NCI-H2107 (cell line): ENCODE measurements at regions not wholly inside any gene's neighbourhood (a gene's known extent, or its start where the extent isn't known, plus 50 kb on each side); places are given as distances from the start of the nearest gene placed in this dataset.
"Not testable (repeated sequence)": the region's sequence is repeated elsewhere in the genome, so short reads cannot be mapped to it uniquely, and the experiment has no call there.

Experiments
- DNase-seq: peaks from one replicate; lab custom pipeline; 2025; lab: John Stamatoyannopoulos, UW

GRCh38 chr5:6078881-6079280, 299.5 kb downstream of the MED10 start:
- DNase-seq, result no peak

GRCh38 chr5:6076341-6077239, 301.8 kb downstream of the MED10 start:
- no peak for DNase-seq

- not testable (repeated sequence) for DNase-seq
These were observed 305.9 kb downstream of the MED10 start for GRCh38 chr5:6072488-6072887.

- DNase-seq, result no peak
These were observed 308.7 kb downstream of the MED10 start for GRCh38 chr5:6069496-6070185.

GRCh38 chr5:6066016-6066415, 312.3 kb downstream of the MED10 start:
- no peak for DNase-seq

- DNase-seq, result no peak
These were observed 319.1 kb downstream of the MED10 start for GRCh38 chr5:6059137-6059800.

- DNase-seq, result no peak
These were observed 320.2 kb downstream of the MED10 start for GRCh38 chr5:6058055-6058715.

GRCh38 chr5:6056280-6056679, 322.1 kb downstream of the MED10 start:
- no peak for DNase-seq

- DNase-seq, result no peak
These were observed 328.7 kb downstream of the MED10 start for GRCh38 chr5:6049662-6050061.

- DNase-seq, result no peak
These were observed 329.6 kb downstream of the MED10 start for GRCh38 chr5:6048746-6049145.

- no peak for DNase-seq
These were observed 331.9 kb downstream of the MED10 start for GRCh38 chr5:6046296-6046967.

- DNase-seq, result no peak
These were observed 334.6 kb downstream of the MED10 start for GRCh38 chr5:6043491-6044310.

GRCh38 chr5:6041977-6042550, 336.3 kb downstream of the MED10 start:
- DNase-seq, result no peak

GRCh38 chr5:6039111-6039510, 339.2 kb downstream of the MED10 start:
- DNase-seq, result no peak

GRCh38 chr5:6036006-6036405, 342.3 kb downstream of the MED10 start:
- no peak for DNase-seq

GRCh38 chr5:6029811-6030271, 348.5 kb downstream of the MED10 start:
- peak; percentile 5 for DNase-seq

GRCh38 chr5:6026766-6027406, 351.5 kb downstream of the MED10 start:
- no peak for DNase-seq

GRCh38 chr5:6019612-6020011, 358.7 kb downstream of the MED10 start:
- no peak for DNase-seq

GRCh38 chr5:6013506-6013905, 364.8 kb downstream of the MED10 start:
- DNase-seq, result no peak

- DNase-seq, result no peak
These were observed 367.1 kb downstream of the MED10 start for GRCh38 chr5:6011199-6011598.
